ENCODE measurements at regions not wholly inside any gene's neighbourhood (a gene's known extent, or its start where the extent isn't known, plus 50 kb on each side); places are given as distances from the start of the nearest gene placed in this dataset.

DNA sequence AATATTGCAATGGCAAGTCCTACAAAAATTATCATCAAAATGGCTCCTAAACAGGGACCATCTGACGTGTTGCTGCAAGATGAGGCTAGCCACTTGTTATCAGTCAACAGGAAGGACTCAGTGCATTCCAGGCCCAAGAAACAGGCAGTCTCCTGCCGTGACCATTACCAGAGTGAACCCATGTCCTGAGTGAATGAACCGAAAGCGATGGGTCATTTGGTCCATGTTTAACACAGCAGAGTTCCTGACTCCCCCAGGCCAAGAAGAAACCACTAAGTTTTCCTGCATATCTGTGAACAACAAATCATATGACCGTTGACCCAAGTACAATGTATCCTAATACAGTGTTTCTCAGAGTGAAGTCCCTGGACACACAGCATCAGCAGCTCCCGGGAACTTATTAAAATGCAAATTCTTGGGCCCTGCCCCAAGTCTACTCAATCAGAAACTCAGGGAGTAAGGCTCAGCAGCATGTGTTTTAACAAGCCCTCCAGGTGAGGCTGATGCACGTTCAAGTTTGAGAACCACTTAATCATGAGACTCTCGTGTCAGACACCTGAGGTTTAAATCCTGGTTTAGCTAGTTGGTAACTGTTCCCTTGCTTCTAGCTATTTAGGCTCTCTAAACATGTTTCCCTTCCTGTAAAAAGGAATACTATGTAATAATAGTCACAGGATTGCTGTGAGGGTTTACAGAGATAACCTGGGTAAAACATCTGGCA is 429.4 kb upstream of the MAF start:
- FAIRE-seq: no peak

DNA sequence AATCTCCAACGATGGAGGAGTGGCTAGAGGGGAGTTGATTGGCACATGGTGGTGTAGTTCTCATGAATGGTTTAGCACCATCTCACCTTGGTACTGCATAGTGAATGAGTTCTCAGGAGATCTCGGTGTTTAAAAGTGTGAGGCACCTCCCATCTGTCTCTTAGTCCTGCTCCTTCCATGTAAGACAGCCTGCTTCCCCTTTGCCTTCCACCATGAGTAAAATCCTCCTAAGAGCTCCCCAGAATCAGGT is 428.8 kb upstream of the MAF start:
- no peak for FAIRE-seq

DNA sequence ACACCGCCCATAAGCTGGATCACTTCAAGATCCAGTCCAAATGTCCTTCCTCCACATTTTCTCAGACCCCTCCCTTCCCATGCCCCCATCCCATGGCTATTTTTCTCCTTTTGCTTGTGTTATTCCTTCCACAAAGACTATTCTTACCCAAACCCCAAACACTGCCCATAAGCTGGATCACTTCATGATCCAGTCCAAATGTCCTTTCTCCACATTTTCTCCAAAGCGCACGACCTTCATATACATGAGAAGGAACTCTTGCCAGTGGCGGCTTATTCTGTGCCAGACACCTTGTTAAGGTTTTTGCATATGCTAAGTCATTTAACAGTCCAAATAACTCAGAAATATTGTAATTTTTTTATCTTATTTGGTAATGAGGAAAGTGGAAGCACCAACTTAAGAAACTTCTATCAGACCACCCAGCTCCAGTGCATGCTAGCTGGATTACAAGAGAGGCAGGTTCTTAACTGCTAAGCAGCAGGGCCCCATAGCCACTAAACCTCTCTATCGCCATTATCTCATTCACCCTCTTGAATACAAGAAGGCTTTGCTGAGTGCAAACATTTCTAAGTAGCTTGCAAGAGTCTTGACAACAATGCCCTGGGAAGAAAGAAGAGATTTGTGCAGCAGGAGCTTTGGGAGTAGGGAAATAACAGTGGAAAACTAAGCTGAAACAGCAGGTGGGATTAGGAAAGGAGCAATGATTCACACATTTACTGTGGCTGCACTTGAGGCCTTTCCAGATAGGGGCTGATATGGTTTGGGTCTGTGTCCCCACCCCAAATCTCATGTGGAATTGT is 428.2 kb upstream of the MAF start:
- FAIRE-seq: no peak

DNA sequence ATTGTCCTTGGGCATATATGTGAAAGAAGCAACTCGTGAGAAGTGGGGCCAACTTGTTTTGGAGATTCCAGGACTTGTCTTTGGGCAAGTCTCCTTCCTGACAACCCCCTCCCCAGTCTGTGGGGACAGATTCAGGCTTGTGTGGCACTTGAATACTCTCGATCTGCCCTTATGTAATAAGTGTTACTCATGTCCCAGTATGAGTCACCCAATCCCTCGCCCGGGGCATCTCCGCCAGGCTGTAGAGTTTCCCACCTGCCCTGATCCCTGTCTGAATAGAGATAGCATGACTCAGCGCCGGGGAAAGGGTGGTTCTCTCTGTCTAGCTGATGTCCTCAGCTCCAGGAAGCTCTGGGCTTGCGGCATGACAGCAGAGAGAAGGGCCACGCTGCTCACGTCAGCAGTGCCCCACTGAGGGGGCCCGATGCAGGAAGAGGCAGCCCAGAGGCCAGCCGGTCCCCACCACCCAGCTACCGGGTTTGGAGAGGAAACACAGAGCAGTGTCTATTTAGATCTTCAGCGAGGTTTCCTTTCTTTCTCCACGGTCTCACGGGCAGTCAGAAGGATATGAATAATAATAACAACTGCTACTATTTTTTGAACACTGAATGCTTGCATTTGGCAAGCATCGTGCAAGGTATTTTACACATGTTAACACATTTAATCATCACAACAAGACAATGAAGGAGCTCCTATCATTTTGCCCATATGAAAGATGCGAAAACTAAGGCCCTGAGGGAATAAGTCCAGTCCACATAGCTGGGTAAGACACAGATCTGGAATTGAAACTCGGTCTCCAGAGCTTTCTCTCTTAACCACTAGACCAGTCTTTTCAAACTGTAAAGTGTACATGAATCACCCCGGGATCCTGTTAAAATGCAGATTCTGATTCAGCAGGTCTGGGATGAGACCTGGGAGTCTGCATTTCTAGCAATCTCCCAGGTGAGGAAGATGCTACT is 426.7 kb upstream of the MAF start:
- FAIRE-seq: no peak

DNA sequence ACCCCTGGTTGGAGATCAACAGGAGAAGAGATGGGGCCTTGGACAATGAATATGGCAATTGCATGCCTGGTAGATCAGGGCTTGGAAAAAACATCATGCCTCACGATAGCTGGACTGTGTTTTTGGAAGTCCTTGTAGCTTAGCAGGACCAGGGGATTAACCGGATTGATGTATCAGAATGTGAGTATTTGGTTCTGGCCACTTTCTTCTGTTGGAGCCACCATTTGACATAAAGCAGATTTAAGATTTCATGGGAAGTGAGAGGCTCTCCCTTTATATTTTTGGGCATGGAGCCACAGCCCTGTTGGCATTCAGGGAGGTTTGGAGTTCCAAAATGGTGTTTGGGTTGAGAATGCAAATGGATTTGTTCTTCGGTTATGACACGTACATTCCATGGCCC is 424.7 kb upstream of the MAF start:
- no peak for FAIRE-seq

DNA sequence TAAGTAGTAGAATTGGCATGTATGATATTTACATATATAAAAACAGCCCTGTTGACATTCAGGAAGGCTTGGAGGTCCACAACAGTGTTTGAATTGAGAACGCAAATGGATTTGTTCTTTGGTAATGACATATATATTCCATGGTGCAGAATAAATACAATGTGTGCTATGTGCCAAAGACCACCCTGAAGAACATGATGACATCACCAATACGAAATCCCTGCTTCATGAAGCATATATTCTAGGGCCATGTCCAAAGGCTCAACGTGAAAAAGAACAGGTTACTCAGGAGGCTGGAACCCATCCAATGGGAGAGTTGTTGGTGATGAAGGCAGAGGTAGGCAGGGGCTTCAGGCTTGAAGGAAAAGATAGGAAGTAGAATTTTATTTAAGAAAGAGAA is 423.9 kb upstream of the MAF start:
- no peak for FAIRE-seq

DNA sequence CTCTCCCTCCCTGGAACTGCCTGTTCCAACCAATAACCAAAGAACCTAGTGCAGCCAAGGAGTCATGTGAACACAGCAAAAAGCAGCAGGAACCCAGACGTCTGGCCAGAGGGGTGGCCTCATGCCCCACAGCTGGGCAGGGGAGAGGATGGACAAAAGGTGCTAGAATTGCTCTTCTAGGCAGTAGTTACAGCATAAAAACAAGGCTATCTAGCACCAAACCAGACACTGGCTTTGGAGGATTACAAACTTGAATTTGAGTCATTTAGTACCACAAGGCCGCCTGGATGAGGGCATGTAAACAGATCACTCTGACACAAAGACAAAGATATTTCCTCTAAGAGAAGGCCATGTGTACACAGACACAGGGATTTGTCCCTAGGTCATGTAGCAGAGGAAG is 423.3 kb upstream of the MAF start:
- no peak for FAIRE-seq

DNA sequence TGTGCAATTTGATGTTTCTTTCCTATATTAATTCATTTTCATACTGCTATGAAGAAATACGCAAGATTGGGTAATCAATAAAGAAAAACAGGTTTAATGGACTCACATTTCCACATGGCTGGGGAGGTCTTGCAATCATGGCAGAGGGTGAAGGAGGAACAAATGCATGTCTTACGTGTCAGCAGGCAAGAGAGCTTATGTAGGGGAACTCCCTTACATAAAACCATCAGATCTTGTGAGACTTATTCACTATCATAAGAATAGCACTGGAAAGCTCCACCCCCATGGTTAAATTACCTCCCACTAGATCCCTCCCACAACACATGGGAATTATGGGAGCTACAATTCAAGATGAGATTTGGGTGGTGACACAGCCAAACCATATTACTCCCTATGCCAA is 418.9 kb upstream of the MAF start:
- no peak for FAIRE-seq

DNA sequence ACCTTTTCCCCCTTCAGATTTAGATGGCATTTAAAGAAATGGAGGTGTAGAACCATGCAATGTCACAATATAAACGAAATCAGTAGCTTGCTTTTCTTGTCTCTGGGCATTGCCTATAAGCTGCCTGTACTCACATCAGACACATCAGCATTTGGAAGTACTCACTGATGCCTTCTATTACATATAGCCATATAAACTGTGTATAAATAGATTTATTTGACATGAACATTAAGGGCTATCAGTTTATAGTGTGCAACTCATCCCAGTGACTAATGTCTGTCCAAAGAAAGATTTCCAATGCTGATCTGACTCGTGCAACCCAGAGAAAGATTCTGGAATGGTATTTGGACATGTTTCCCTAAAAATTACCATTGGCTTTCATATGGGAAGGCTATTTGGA is 417.9 kb upstream of the MAF start:
- no peak for FAIRE-seq

DNA sequence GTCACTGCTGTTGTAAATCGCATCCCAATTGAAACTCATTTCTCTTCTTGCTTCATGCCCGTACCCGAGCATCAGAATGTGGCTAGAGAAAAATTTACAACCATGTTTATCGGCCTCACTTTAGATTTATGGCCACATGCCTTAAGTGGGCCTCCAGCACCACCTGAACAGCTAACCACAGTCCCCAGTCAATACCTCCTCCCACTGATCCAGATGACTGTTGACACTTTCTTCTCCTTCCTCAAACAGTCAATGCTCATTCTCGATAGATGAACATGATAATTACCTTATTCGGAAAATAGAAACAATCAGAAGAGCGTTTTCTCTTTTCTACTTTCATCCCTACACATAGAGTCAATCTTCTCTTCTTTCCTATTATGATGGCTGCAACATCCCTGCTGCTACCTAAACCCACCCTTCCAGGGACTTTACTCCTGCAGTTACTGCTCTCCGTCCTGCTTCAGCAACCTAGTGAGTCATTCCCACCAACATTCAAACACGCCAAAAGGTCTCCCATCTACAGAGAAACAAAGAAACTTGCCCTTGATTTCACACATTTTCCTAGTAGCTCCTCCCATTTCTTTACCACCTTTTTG is 416.3 kb upstream of the MAF start:
- FAIRE-seq: no peak

DNA sequence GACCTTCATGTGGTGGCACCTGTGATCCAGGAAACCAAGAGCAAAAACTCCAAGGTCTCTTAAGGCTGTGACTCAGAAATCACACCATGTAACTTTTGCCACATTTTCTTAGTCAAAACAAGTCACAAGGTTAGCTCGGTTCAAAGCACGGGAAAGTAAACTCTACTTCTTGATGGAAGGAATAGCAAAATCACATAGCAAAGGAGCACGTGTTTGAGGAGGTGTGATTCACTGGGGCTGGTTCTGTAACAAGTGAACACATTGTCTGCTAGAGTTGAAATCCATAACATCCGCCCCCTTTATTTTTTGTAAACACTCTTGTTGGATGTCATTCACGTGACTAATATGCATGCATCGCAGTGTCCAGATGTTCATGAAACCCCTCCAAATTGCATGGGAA is 415.0 kb upstream of the MAF start:
- no peak for FAIRE-seq

DNA sequence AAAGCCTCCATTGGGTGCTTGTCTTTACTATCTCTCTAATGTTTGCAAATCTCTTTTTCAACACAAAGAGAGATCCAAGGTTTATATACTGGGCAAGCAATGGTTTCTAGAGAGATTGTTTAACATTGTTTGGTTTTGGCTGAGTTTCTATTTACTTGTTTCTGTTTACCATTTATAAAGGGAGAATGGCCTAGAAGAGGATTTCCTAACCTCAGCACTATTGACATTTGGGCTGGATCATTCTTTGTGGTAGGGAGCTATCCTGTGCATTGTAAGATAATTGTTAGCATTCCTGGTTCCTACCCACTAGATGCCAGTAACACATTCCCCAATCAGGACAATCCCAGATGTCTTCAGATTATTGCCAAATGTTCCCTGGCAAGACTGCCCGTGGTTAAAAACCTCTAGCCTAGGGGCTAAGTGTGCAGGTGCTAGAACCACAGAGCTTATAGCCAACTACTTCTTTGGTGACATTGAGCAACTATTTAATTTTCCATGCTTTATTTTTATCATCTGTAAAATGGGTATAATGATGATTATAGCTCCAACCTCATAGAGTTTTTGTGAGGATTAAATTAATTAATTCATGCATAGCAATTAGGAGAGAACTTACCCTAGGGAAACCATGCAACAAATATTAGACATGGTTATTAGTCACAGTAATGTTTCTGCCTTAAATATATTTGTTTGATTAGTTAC is 413.9 kb upstream of the MAF start:
- FAIRE-seq: no peak

DNA sequence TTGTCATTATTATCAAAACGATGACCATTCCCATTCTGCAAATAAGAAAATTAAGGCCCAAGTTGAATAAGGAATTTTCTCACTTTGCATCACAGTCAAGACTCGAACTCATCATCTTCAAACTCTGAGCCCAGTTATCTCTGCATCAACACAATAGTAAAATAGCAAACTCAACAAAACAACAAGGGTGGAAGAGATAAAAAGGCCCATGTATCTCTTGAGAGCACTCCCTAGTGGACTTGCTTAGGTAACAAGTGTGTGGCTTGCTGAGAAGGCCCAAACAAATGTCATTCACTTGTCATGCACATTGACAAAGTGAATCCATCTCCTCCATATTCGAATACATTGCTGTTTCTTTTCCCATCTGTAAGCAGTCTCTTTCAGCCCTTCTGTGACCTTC is 412.0 kb upstream of the MAF start:
- no peak for FAIRE-seq

DNA sequence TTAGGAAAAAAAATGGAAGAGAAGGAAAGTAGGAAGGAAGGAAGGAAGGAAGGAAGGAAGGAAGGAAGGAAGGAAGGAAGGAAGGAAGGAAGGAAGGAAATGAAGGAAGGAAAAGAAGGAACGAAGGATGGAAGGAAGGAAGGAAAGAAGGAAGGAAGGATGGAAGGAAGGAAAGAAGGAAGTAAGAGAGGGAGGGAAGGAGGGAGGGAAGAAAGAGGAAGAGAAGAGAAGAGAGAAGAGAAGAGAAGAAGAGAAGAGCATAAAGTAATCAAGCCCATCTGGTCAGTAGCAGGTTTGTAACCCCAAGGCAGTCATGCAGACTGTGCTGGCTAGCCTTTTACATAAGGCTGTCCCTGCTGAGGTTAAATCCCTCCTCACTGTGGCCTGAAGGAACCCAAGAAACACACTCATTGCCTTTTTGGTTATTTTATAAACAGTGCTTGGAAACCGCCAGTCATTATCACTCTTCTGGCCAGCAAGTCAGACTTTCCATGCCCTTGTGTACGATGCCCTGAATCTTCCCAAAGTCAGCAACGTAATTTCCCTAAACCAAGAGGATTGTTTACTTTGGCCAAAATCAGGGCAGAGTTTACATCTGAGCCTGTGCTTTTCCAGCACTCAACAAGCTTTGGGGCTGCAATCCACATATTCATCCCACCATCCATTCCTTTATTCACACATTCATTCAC is 409.6 kb upstream of the MAF start:
- FAIRE-seq: no peak

DNA sequence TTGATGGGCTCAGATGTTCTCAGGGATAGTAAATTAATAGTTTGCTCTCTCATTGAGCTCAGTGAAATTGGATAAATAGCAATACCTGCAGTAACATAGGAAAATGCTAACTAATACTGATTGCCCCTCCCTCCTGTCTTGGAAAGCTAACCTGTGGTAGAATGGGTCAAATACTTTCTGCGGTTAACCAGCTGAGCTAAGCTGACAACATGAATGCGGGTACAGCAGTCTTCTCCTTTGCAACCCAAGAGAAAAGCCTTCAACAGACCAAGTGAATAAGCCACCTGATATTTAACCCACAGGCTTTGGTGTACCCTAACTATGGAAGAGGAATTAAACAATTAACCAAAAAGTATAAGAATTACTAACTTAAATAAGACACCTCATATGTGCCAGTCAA is 408.3 kb upstream of the MAF start:
- FAIRE-seq: no peak

DNA sequence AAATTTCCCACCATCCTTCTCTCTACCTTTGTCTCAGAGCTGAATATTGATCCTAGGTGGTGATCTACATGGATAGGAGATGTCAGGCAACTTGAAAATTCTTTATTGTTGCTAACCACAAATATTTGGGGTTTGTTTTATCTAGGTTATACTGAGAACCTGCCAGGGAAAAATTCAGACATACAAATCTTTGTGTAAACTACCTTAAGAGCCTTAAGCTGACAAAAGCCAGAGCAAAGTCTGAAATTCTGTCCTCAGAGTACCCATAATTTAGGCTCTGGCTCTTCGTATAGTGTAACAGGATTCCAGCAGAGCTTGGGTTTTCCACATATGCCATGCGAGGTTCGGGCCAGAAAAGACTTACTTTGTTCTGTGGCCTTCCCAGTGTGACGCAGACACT is 406.7 kb upstream of the MAF start:
- FAIRE-seq: no peak

DNA sequence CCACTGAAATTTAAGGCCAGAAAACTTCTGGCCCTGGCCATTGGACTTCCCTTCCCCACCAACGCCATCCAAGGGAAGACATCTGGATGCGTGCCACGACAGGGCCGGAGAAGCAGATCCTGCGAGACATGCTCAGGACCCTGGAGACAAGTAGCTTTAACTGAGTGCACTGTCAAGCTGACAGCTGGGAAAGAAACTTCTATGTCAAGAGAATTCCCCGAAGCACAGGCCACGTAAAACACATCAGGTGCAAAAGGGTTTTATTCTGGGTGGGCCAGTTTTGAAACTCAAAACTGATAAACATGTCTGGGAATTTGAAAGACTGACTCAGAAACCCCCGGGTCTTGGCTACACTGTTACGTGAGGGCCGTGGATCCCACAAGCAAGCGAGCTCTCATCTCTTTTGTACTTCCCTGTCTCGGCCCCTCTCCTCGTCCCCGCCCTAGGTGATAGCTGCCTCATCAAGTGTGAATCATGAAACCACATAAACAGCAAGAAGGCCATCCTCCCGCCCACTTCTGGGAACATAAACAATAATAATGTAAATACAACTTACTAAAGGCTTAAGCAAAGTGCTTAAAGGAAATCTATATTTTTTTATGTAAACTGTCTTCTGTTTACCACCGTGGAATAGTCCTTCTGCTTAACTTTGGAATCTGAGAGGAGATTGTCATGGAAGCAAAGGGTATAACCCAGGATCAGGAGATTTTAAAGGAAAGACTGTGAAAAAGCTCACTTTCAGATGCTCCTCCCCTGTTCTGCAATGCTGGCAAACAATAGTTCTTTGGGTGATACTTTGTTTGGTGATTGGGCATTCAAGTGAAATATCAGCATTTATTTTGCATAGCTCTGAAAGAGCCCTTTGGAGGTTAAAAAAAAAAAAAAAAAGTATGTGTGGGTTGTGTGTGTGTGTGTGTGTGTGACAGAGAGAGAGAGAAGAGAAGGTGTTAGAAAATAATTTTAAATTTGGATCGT is 406.0 kb upstream of the MAF start:
- no peak for FAIRE-seq

DNA sequence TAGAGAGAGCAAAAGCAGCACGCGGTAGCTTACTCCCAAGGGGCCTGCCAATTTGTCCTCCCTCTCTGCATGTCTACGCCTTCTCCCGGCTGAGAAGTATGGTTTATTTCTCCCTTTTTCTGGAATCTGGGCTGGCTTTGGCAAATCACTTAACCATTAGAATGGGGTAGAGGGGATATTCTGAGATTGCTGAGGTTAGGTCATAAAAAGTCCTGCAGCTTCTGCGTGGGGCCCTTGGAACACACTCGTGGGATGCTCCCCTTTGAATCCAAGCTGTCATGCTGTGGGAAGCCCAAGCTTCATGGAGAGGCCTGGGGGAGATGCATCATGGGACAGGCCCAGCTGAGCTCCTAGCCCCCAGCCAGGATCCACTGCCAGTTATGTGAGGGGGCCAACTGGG is 403.6 kb upstream of the MAF start:
- FAIRE-seq: no peak

DNA sequence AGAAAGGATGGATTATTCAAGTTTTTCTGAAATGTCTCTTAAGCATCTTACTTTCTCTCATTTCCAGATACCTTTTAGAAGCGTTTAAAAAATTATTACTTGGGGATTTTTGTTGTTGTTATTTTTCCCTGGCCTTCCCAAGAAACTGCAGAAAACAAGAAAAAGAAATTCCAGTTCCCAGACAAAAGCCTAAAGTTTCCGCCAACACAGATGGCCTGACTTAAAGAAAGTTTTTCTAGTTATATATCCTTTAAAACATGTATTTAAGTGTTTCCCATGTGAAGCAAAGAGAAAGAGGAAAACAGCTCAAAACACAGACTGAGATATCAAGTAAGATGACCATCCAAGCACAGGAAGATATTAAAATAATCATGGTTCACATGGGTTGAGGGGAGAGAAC is 401.7 kb upstream of the MAF start:
- no peak for FAIRE-seq

DNA sequence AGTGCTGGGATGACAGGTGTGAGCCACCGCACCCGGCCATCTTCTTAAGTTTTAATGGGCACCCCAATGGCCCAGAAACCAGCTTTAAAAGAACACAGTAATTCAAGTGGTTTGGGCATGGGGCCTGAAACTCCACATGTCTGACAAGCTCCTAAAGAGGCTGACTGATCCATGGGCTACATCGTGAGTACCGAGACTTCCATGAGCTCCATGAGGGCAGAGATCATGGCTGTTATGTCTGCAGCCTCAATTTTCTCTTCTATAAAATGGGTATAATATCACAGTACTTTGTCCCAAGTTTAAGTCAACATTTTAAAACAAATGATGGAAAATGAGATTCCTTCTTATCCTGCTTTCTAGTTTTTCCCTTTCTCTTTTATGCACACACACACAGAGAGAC is 397.6 kb upstream of the MAF start:
- no peak for FAIRE-seq

DNA sequence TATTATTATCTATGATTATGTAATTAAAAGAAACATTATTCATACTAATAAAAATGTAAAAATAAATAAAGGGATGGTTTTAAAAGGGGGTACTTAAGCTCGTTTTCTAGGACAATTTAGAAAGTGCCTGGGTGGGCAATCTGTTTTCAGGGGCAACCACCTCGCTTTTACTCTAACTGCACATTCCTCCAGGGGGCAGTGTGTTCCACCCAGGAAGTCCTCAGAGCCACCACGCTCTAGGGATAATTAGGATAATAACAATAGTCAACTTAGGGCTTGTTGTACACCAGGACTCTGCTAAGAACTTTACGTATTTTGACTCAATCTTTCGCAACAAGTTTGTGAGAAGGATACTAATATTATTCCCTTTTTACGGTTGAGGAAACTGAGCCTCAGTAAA is 396.7 kb upstream of the MAF start:
- FAIRE-seq: no peak
